GM12878 (cell line): ENCODE measurements at regions not wholly inside any gene's neighbourhood (a gene's known extent, or its start where the extent isn't known, plus 50 kb on each side); places are given as distances from the start of the nearest gene placed in this dataset.

Source experiments
- ATAC-seq: fragments of 200-7000 bp; cut with Tn5 transposase; 3 replicates; pipeline ENCODE4 v1.9.1; 2020; ENCODE audit warnings: mild to moderate bottlenecking, moderate library complexity
- BruUV-seq: library from RNA; stranded (reverse); fragments of 400-500 nt; replicated peaks from 2 replicates; lab custom pipeline; 2021; lab: Mats Ljungman, UMichigan
- CTCF ChIA-PET: fragments of 300-600 bp; sonication (Branson Sonifier 250); formaldehyde crosslinking; extraction: SDS; loops from one replicate; lab custom pipeline; 2021; ENCODE audit warnings: inconsistent platforms; lab: Yijun Ruan, JAX
- POLR2A ChIA-PET: fragments of 350-600 bp; formaldehyde crosslinking; extraction: SDS; loops from one replicate; lab custom pipeline; 2021; ENCODE audit warnings: inconsistent platforms; lab: Charles Lee
- RAD21 ChIA-PET: fragments of 300-600 bp; sonication (Branson Sonifier 250); formaldehyde crosslinking; loops from one replicate; lab custom pipeline; 2023; ENCODE audit warnings: antibody characterized with exemption; ENCODE audit not compliant: unreplicated experiment; lab: Charles Lee
- SMC1A ChIA-PET: fragments of 300-600 bp; sonication (Branson Sonifier 250); formaldehyde crosslinking; loops from one replicate; lab custom pipeline; 2023; ENCODE audit not compliant: unreplicated experiment, uncharacterized antibody; lab: Charles Lee
- DNase-seq: peaks from one replicate; pipeline ENCODE4 v3.0.0-alpha.2; 2011; ENCODE audit warnings: low read depth, low spot score
- FAIRE-seq: peaks from 3 replicates; lab custom pipeline; 2011; peaks lifted over from hg19 to GRCh38; lab: Jason Lieb, UNC
- H2AFZ ChIP-seq: 2 replicates; pipeline ENCODE4 v1.6.0; 2011; ENCODE audit warnings: low read depth, low read length, control low read depth; ENCODE audit not compliant: control insufficient read depth
- H3K27ac ChIP-seq: 2 replicates; pipeline ENCODE4 v1.5.1; 2011; ENCODE audit warnings: control low read depth; ENCODE audit not compliant: control insufficient read depth, insufficient read depth
- H3K27me3 ChIP-seq, 2 experiments: replicated peaks in 1 of 2; 2 replicates each; pipeline versions ENCODE4 v1.6.0 to v1.6.1; 2011; ENCODE audit warnings: low read length in 1 of 2; ENCODE audit not compliant: control insufficient read depth in 2 of 2, insufficient read depth in 2 of 2
- H3K36me3 ChIP-seq, 2 experiments: 2 replicates each; pipeline ENCODE4 v1.5.1; 2011; ENCODE audit warnings: low read length in 1 of 2; ENCODE audit not compliant: control insufficient read depth in 2 of 2, insufficient read depth in 2 of 2
- H3K4me1 ChIP-seq: 2 replicates; pipeline ENCODE4 v1.6.1; 2011; ENCODE audit warnings: mild to moderate bottlenecking, low read length, moderate library complexity, mixed read lengths; ENCODE audit not compliant: control insufficient read depth, insufficient read depth
- H3K4me2 ChIP-seq: 2 replicates; pipeline ENCODE4 v1.6.0; 2011; ENCODE audit warnings: control low read depth; ENCODE audit not compliant: control insufficient read depth, insufficient read depth
- H3K4me3 ChIP-seq: fragments of 200-600 bp; sonication (generic); 2 replicates; pipeline ENCODE4 v1.5.1; 2016
- H3K79me2 ChIP-seq: 2 replicates; pipeline ENCODE4 v1.6.0; 2011; ENCODE audit warnings: low read length; ENCODE audit not compliant: control insufficient read depth, insufficient read depth
- H3K9ac ChIP-seq: 2 replicates; pipeline ENCODE4 v1.8.0; 2011; ENCODE audit warnings: low read length, control low read depth, mixed read lengths; ENCODE audit not compliant: control insufficient read depth, insufficient read depth
- H3K9me3 ChIP-seq: replicated peaks from 3 replicates; pipeline ENCODE4 v1.5.1; 2011; ENCODE audit warnings: mild to moderate bottlenecking, low read length; ENCODE audit not compliant: control insufficient read depth, insufficient read depth
- H4K20me1 ChIP-seq: 2 replicates; pipeline ENCODE4 v1.6.0; 2011; ENCODE audit not compliant: control insufficient read depth, insufficient read depth
- DPF2 ChIP-seq: fragments of 450-650 bp; IDR thresholded peaks from 2 replicates; pipeline ENCODE4 v1.6.1; 2017; ENCODE audit warnings: mild to moderate bottlenecking
- ESRRA ChIP-seq: IDR thresholded peaks from 2 replicates; pipeline ENCODE4 v1.6.1; 2012; ENCODE audit warnings: mild to moderate bottlenecking, low read length, improper control_type of control experiment
- GABPA ChIP-seq: IDR thresholded peaks from 2 replicates; pipeline ENCODE4 v1.6.1; 2014; ENCODE audit warnings: antibody characterized with exemption, low read depth, mild to moderate bottlenecking, inconsistent platforms
- HCFC1 ChIP-seq: fragments of 150-350 bp; IDR thresholded peaks from 2 replicates; pipeline ENCODE4 v1.6.1; 2014; ENCODE audit warnings: low read length
- HDGF ChIP-seq: fragments of 450-650 bp; IDR thresholded peaks from 2 replicates; pipeline ENCODE4 v1.6.1; 2016; ENCODE audit warnings: antibody characterized with exemption
- IKZF2 ChIP-seq, 2 experiments: fragments of 450-650 bp; IDR thresholded peaks; 2 replicates each; pipeline ENCODE4 v1.6.1; 2017; ENCODE audit warnings: mild to moderate bottlenecking in 2 of 2, moderate library complexity in 2 of 2
- KAT2A ChIP-seq: conservative IDR thresholded peaks from 2 replicates; pipeline ENCODE4 v1.6.1; 2011; ENCODE audit warnings: low read depth, low read length; ENCODE audit not compliant: control insufficient read depth
- MXI1 ChIP-seq: fragments of 150-350 bp; IDR thresholded peaks from 2 replicates; pipeline ENCODE4 v1.6.1; 2011; ENCODE audit warnings: low read depth, mild to moderate bottlenecking, inconsistent platforms, low read length, improper control_type of control experiment
- NBN ChIP-seq: fragments of 450-650 bp; IDR thresholded peaks from 2 replicates; pipeline ENCODE4 v1.6.1; 2016
- NFYB ChIP-seq: IDR thresholded peaks from 2 replicates; pipeline ENCODE4 v1.6.1; 2011; ENCODE audit warnings: low read depth, mild to moderate bottlenecking, low read length, improper control_type of control experiment, moderate library complexity; ENCODE audit not compliant: insufficient read depth
- NRF1 ChIP-seq: conservative IDR thresholded peaks from 2 replicates; pipeline ENCODE4 v1.6.1; 2011; ENCODE audit warnings: mild to moderate bottlenecking, low read depth, low read length, improper control_type of control experiment
- RAD21 ChIP-seq: IDR thresholded peaks from 2 replicates; pipeline ENCODE4 v1.6.1; 2011; ENCODE audit warnings: mild to moderate bottlenecking, low read depth, low read length, moderate library complexity; ENCODE audit not compliant: insufficient read depth
- SIX5 ChIP-seq: IDR thresholded peaks from 2 replicates; pipeline ENCODE4 v1.6.1; 2011; ENCODE audit warnings: mild to moderate bottlenecking, low read depth, low read length, moderate library complexity; ENCODE audit not compliant: severe bottlenecking
- TARDBP ChIP-seq: IDR thresholded peaks from 2 replicates; pipeline ENCODE4 v1.6.1; 2016; ENCODE audit warnings: borderline replicate concordance
- TBL1XR1 ChIP-seq: IDR thresholded peaks from 2 replicates; pipeline ENCODE4 v1.6.1; 2012; ENCODE audit warnings: low read depth, low read length, improper control_type of control experiment
- ZNF207 ChIP-seq: fragments of 450-650 bp; IDR thresholded peaks from 2 replicates; pipeline ENCODE4 v1.6.1; 2014; ENCODE audit warnings: antibody characterized with exemption, mild to moderate bottlenecking, borderline replicate concordance
- WGBS: methylation state at CpG from one replicate; pipeline ENCODE4 v1.1.6; 2016; ENCODE audit warnings: low lambda C conversion rate; ENCODE audit not compliant: insufficient replicate concordance, insufficient coverage; ENCODE audit errors: missing lambda C conversion rate; 5-methylcytosine and 5-hydroxymethylcytosine counted together
- in situ Hi-C: fragments of 300-500 bp; cut with MboI; formaldehyde crosslinking; loops from 9 replicates; pipeline ENCODE4 v1.14.3; 2018; ENCODE audit warnings: mixed read lengths
- intact Hi-C: fragments of 100-400 bp; cut with micrococcal nuclease; formaldehyde crosslinking; loops from one replicate; pipeline ENCODE4 v1.14.2; 2022; ENCODE audit not compliant: unreplicated experiment
- TF ChIP-seq, protein P1 (sequence below): IDR thresholded peaks from 2 replicates; pipeline ENCODE4 v1.6.1; 2011; ENCODE audit warnings: borderline replicate concordance, low read depth, mild to moderate bottlenecking, moderate library complexity, low read length; ENCODE audit not compliant: insufficient read depth, poor library complexity, severe bottlenecking
- TF ChIP-seq, protein P2 (sequence below): fragments of 450-650 bp; IDR thresholded peaks from 2 replicates; pipeline ENCODE4 v1.6.1; 2016; ENCODE audit warnings: mild to moderate bottlenecking
- TF ChIP-seq, protein P3 (sequence below): IDR thresholded peaks from 2 replicates; pipeline ENCODE4 v1.6.1; 2012; ENCODE audit warnings: low read depth, low read length, improper control_type of control experiment
- TF ChIP-seq, protein P4 (sequence below): fragments of 450-650 bp; IDR thresholded peaks from 2 replicates; pipeline ENCODE4 v1.6.1; 2017; ENCODE audit warnings: mild to moderate bottlenecking, low read depth, inconsistent platforms; ENCODE audit not compliant: poor library complexity, severe bottlenecking

DNA sequence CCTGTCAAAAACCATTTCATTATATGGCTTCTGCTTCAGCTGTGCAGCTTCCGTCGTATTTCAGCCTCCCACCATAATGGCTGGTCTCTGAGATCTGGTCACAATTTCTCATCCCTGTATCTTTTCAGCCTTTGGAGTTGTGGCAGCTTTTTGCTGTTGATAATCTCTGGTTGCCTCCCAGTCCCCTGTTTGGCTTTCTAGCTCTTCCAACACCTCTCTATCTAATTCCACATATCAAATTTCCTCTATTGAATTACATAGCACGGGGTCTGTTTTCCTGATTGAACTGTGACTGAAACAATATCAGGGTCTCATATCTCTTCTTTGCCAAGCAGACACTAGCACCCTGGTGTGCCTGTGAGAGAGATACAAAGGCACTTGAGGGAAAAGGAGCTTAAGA is 222.1 kb upstream of the OBI1 start:
- POLR2A ChIA-PET: no interaction called here
- H3K27me3 ChIP-seq: no peaks in the 10 kb centered on the region
- in situ Hi-C loops: no loop called here
- DNase-seq (no peak), FAIRE-seq (no peak), ATAC-seq (no peak)
- intact Hi-C loops: loop anchor here (2.0 kb wide), 1 partner anchor 170 kb away; no protein-coding TSS in a partner anchor
- no peaks in the 10 kb centered on the region for H3K36me3 ChIP-seq
- WGBS: 83% methylated on average over 3 of the region's 3 CpGs
- H3K4me3 ChIP-seq: no peak overlapping the region
- no peak for TF ChIP-seq ZNF207
- no peak for TF ChIP-seq GABPA
- TF ChIP-seq, protein P1, sequence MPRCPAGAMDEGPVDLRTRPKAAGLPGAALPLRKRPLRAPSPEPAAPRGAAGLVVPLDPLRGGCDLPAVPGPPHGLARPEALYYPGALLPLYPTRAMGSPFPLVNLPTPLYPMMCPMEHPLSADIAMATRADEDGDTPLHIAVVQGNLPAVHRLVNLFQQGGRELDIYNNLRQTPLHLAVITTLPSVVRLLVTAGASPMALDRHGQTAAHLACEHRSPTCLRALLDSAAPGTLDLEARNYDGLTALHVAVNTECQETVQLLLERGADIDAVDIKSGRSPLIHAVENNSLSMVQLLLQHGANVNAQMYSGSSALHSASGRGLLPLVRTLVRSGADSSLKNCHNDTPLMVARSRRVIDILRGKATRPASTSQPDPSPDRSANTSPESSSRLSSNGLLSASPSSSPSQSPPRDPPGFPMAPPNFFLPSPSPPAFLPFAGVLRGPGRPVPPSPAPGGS: no peak
- TF ChIP-seq NFYB: no peak
- TF ChIP-seq, protein P2, sequence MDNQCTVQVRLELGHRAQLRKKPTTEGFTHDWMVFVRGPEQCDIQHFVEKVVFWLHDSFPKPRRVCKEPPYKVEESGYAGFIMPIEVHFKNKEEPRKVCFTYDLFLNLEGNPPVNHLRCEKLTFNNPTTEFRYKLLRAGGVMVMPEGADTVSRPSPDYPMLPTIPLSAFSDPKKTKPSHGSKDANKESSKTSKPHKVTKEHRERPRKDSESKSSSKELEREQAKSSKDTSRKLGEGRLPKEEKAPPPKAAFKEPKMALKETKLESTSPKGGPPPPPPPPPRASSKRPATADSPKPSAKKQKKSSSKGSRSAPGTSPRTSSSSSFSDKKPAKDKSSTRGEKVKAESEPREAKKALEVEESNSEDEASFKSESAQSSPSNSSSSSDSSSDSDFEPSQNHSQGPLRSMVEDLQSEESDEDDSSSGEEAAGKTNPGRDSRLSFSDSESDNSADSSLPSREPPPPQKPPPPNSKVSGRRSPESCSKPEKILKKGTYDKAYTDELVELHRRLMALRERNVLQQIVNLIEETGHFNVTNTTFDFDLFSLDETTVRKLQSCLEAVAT: no peak
- no peak for TF ChIP-seq IKZF2 (IDR thresholded peaks at IDR 0.05)
- no peak for TF ChIP-seq TARDBP
- no peak for TF ChIP-seq RAD21
- no peak for TF ChIP-seq HCFC1
- TF ChIP-seq, protein P3, sequence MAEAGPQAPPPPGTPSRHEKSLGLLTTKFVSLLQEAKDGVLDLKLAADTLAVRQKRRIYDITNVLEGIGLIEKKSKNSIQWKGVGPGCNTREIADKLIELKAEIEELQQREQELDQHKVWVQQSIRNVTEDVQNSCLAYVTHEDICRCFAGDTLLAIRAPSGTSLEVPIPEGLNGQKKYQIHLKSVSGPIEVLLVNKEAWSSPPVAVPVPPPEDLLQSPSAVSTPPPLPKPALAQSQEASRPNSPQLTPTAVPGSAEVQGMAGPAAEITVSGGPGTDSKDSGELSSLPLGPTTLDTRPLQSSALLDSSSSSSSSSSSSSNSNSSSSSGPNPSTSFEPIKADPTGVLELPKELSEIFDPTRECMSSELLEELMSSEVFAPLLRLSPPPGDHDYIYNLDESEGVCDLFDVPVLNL: no peak
- no peak for TF ChIP-seq NBN
- no peak for TF ChIP-seq ESRRA
- TF ChIP-seq TBL1XR1: no peak
- TF ChIP-seq KAT2A: no peak
- no peak for TF ChIP-seq HDGF
- TF ChIP-seq DPF2: no peak
- no peak for TF ChIP-seq SIX5
- TF ChIP-seq MXI1: no peak
- TF ChIP-seq, protein P4, sequence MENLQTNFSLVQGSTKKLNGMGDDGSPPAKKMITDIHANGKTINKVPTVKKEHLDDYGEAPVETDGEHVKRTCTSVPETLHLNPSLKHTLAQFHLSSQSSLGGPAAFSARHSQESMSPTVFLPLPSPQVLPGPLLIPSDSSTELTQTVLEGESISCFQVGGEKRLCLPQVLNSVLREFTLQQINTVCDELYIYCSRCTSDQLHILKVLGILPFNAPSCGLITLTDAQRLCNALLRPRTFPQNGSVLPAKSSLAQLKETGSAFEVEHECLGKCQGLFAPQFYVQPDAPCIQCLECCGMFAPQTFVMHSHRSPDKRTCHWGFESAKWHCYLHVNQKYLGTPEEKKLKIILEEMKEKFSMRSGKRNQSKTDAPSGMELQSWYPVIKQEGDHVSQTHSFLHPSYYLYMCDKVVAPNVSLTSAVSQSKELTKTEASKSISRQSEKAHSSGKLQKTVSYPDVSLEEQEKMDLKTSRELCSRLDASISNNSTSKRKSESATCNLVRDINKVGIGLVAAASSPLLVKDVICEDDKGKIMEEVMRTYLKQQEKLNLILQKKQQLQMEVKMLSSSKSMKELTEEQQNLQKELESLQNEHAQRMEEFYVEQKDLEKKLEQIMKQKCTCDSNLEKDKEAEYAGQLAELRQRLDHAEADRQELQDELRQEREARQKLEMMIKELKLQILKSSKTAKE: no peak
- no peak for TF ChIP-seq NRF1
- no peaks in the 10 kb centered on the region for H4K20me1 ChIP-seq
- H3K4me2 ChIP-seq: no peak overlapping the region
- H2AFZ ChIP-seq: no peak overlapping the region
- H3K9me3 ChIP-seq: no peaks in the 10 kb centered on the region
- RAD21 ChIA-PET: no interaction called here
- SMC1A ChIA-PET: interaction anchor here (1.0 to 1.4 kb wide), 3 partner anchors 11 to 175 kb away, joined by 3 to 4 read pairs (median 3); no protein-coding TSS in a partner anchor
- no peaks in the 10 kb centered on the region for H3K79me2 ChIP-seq
- CTCF ChIA-PET: interaction anchor here (0.6 to 0.9 kb wide), 3 partner anchors 14 to 206 kb away, joined by 3 read pairs; no protein-coding TSS in a partner anchor
- no peak overlapping the region for H3K9ac ChIP-seq
- no peaks in the 10 kb centered on the region for H3K4me1 ChIP-seq
- no TSS peak for BruUV-seq
- H3K27ac ChIP-seq: no peak overlapping the region
